ENCODE measurements at regions not wholly inside any gene's neighbourhood (a gene's known extent, or its start where the extent isn't known, plus 50 kb on each side); places are given as distances from the start of the nearest gene placed in this dataset.
"Not testable (repeated sequence)": the region's sequence is repeated elsewhere in the genome, so short reads cannot be mapped to it uniquely, and the experiment has no call there.

DNA sequence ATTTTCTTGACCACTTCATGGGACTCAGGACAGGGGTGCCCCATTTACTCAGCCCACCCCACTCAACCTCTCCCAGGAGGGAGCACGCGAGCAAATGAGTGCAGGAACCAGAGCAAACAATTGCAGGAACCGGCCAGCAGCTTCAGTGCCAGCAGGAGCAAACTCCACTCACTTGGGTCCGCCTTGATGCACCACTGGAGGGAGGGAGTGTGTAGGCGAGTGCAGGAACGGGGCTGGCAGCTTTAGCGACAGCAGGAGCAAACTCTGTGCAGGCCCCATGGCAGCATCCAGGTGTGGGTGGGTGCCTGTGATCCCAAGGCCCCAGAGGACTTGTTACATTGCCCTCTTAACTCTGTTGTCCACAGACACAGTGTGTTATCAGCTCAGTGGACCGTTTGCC is 1667.3 kb upstream of the CELF4 start:
- H3K36me3 ChIP-seq (ENCODE audit: insufficient read depth): no peaks in the 10 kb centered on the region
- no peak overlapping the region for H3K4me3 ChIP-seq (IDR thresholded peaks at IDR 0.05; ENCODE audit: insufficient read depth, low read depth, low read length)
- H3K27me3 ChIP-seq (ENCODE audit: insufficient read depth, low read depth): no peaks in the 10 kb centered on the region
- no peak overlapping the region for H3K4me2 ChIP-seq
- no peak overlapping the region for H3K9ac ChIP-seq
- TF ChIP-seq CTCF (conservative IDR thresholded peaks at IDR 0.05; ENCODE audit: low read depth, low read length): no peak
- H2AFZ ChIP-seq (ENCODE audit: low read depth): peak overlapping the region; percentile 19
- H4K20me1 ChIP-seq (ENCODE audit: insufficient read depth): no peaks in the 10 kb centered on the region
- no peak overlapping the region for H3K27ac ChIP-seq
- H3K79me2 ChIP-seq (ENCODE audit: insufficient read depth, low read depth): no peaks in the 10 kb centered on the region
- no peaks in the 10 kb centered on the region for H3K4me1 ChIP-seq (ENCODE audit: low read depth, poor library complexity, severe bottlenecking)

GRCh38 chr18:39232490-39232889 is 1666.9 kb upstream of the CELF4 start:
- no peak overlapping the region for H3K27ac ChIP-seq
- H3K4me1 ChIP-seq (ENCODE audit: low read depth, poor library complexity, severe bottlenecking): no peaks in the 10 kb centered on the region
- no peaks in the 10 kb centered on the region for H4K20me1 ChIP-seq (ENCODE audit: insufficient read depth)
- H3K4me3 ChIP-seq (IDR thresholded peaks at IDR 0.05; ENCODE audit: insufficient read depth, low read depth, low read length): no peak overlapping the region
- H2AFZ ChIP-seq (ENCODE audit: low read depth): peak overlapping the region; percentile 19
- peak overlapping the region; percentile 34; the same call in 1 of the 2 replicates for H3K4me2 ChIP-seq
- no peak overlapping the region for H3K9ac ChIP-seq
- no peaks in the 10 kb centered on the region for H3K79me2 ChIP-seq (ENCODE audit: insufficient read depth, low read depth)
- H3K27me3 ChIP-seq (ENCODE audit: insufficient read depth, low read depth): no peaks in the 10 kb centered on the region
- no peaks in the 10 kb centered on the region for H3K36me3 ChIP-seq (ENCODE audit: insufficient read depth)
- no peak for TF ChIP-seq CTCF (conservative IDR thresholded peaks at IDR 0.05; ENCODE audit: low read depth, low read length)

DNA sequence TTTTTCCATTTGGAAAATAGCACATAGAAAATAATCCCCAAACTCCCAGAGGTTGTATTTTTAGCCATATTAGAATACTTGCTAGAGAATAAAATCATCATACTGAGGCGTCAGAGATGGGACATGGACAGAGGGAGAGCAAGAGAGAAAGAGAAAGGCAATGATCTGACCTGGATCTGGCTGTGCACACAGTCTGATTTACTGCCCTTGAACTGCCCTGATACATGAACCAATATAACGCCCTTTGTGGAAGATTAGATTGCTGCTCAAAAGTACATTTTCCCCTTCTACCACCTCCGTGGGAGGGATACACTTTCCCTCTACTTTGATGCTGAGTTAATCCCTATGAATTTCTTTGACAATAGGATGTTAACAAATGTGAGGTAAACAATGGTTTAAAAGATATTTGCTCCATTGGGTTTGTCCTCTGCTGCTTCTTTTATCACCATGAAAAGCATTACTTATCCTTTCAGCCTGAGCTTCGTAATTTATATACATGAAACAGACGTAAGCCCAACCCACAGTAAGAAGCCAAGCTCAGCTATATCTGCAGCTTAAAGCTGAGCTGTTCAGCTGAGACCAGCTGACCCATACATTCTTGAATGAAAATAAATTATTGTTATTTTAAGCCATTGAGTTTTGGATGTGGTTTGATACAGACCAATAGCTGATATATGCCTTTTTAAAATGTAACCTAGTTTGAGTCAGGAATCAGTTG is 1664.6 kb upstream of the CELF4 start:
- Histone ChIP-seq H3K4me3 (IDR thresholded peaks at IDR 0.05; ENCODE audit: insufficient read depth, low read depth, low read length) (no peak overlapping the region), H2AFZ (ENCODE audit: low read depth) (no peak overlapping the region), H4K20me1 (ENCODE audit: insufficient read depth) (no peaks in the 10 kb centered on the region), H3K27ac (no peak overlapping the region), H3K79me2 (ENCODE audit: insufficient read depth, low read depth) (no peaks in the 10 kb centered on the region), H3K9ac (no peak overlapping the region), H3K4me2 (no peak overlapping the region), H3K4me1 (ENCODE audit: low read depth, poor library complexity, severe bottlenecking) (no peaks in the 10 kb centered on the region), H3K27me3 (ENCODE audit: insufficient read depth, low read depth) (no peaks in the 10 kb centered on the region), H3K36me3 (ENCODE audit: insufficient read depth) (no peaks in the 10 kb centered on the region)
- TF ChIP-seq CTCF (conservative IDR thresholded peaks at IDR 0.05; ENCODE audit: low read depth, low read length): no peak

- H3K4me1 ChIP-seq (ENCODE audit: low read depth, poor library complexity, severe bottlenecking); H4K20me1 ChIP-seq (ENCODE audit: insufficient read depth); H3K4me2 ChIP-seq; H3K9ac ChIP-seq; H2AFZ ChIP-seq (ENCODE audit: low read depth); H3K4me3 ChIP-seq (IDR thresholded peaks at IDR 0.05; ENCODE audit: insufficient read depth, low read depth, low read length); H3K79me2 ChIP-seq (ENCODE audit: insufficient read depth, low read depth); H3K27me3 ChIP-seq (ENCODE audit: insufficient read depth, low read depth); H3K27ac ChIP-seq; H3K36me3 ChIP-seq (ENCODE audit: insufficient read depth): not testable (repeated sequence)
Observed at GRCh38 chr18:39227769-39228168, 1662.2 kb upstream of the CELF4 start.

GRCh38 chr18:39225373-39225772 is 1659.8 kb upstream of the CELF4 start:
- Histone ChIP-seq H3K36me3 (ENCODE audit: insufficient read depth) (no peaks in the 10 kb centered on the region), H4K20me1 (ENCODE audit: insufficient read depth) (no peaks in the 10 kb centered on the region), H3K4me2 (no peak overlapping the region), H3K4me3 (IDR thresholded peaks at IDR 0.05; ENCODE audit: insufficient read depth, low read depth, low read length) (no peak overlapping the region), H3K79me2 (ENCODE audit: insufficient read depth, low read depth) (no peaks in the 10 kb centered on the region), H3K9ac (no peak overlapping the region), H3K27ac (no peak overlapping the region), H2AFZ (ENCODE audit: low read depth) (no peak overlapping the region), H3K27me3 (ENCODE audit: insufficient read depth, low read depth) (no peaks in the 10 kb centered on the region), H3K4me1 (ENCODE audit: low read depth, poor library complexity, severe bottlenecking) (no peaks in the 10 kb centered on the region)
- no peak for TF ChIP-seq CTCF (conservative IDR thresholded peaks at IDR 0.05; ENCODE audit: low read depth, low read length)
